Keratinocyte (primary cell): ENCODE measurements at regions not wholly inside any gene's neighbourhood (a gene's known extent, or its start where the extent isn't known, plus 50 kb on each side); places are given as distances from the start of the nearest gene placed in this dataset.

Source experiments
- DNase-seq: peaks from one replicate; pipeline ENCODE4 v3.0.0-alpha.2; 2011; ENCODE audit warnings: low read depth, missing footprints, low spot score
- FAIRE-seq: peaks from 2 replicates; lab custom pipeline; 2011; peaks lifted over from hg19 to GRCh38; lab: Jason Lieb, UNC
- H2AFZ ChIP-seq: 2 replicates; pipeline ENCODE4 v1.6.0; 2012; ENCODE audit warnings: low read length, control low read depth, inconsistent platforms; ENCODE audit not compliant: control insufficient read depth
- H3K27ac ChIP-seq: 2 replicates; pipeline ENCODE4 v1.5.1; 2011; ENCODE audit warnings: low read length; ENCODE audit not compliant: control insufficient read depth, insufficient read depth
- H3K27me3 ChIP-seq: 3 replicates; pipeline ENCODE4 v1.6.0; 2011; ENCODE audit warnings: low read length; ENCODE audit not compliant: control insufficient read depth, insufficient read depth; ENCODE audit errors: extremely low read depth
- H3K36me3 ChIP-seq, 2 experiments: 2 replicates in 1 of 2; 3 replicates in 1 of 2; pipeline ENCODE4 v1.5.1; 2011; ENCODE audit warnings: low read length in 2 of 2, mild to moderate bottlenecking in 1 of 2; ENCODE audit not compliant: control insufficient read depth in 2 of 2, insufficient read depth in 2 of 2; ENCODE audit errors: extremely low read depth in 1 of 2
- H3K4me1 ChIP-seq: 3 replicates; pipeline ENCODE4 v1.5.1; 2011; ENCODE audit warnings: low read length; ENCODE audit not compliant: control insufficient read depth, insufficient read depth; ENCODE audit errors: extremely low read depth
- H3K4me2 ChIP-seq: 3 replicates; pipeline ENCODE4 v1.6.0; 2011; ENCODE audit warnings: low read depth, low read length; ENCODE audit not compliant: control insufficient read depth, insufficient read depth; ENCODE audit errors: extremely low read depth
- H3K4me3 ChIP-seq, 3 experiments: fragments of 200-600 bp in 1 of 3; sonication (generic) in 1 of 3; 2 replicates in 2 of 3; 3 replicates in 1 of 3; pipeline ENCODE4 v1.5.1; 2011 to 2016; ENCODE audit warnings: low read length in 3 of 3, mild to moderate bottlenecking in 3 of 3, control low read depth in 2 of 3, inconsistent platforms in 1 of 3, low read depth in 1 of 3, mixed read lengths in 1 of 3, mixed run types in 1 of 3, moderate library complexity in 1 of 3; ENCODE audit not compliant: control insufficient read depth in 2 of 3, insufficient read depth in 2 of 3; ENCODE audit errors: extremely low read depth in 1 of 3
- H3K79me2 ChIP-seq: 2 replicates; pipeline ENCODE4 v1.6.0; 2012; ENCODE audit warnings: low read length; ENCODE audit not compliant: control insufficient read depth, insufficient read depth
- H3K9ac ChIP-seq: 3 replicates; pipeline ENCODE4 v1.6.0; 2011; ENCODE audit warnings: low read length; ENCODE audit not compliant: control insufficient read depth, insufficient read depth; ENCODE audit errors: extremely low read depth
- H3K9me1 ChIP-seq: 3 replicates; pipeline ENCODE4 v1.6.0; 2011; ENCODE audit warnings: low read length; ENCODE audit not compliant: control insufficient read depth, insufficient read depth; ENCODE audit errors: extremely low read depth
- H3K9me3 ChIP-seq: 2 replicates; pipeline ENCODE4 v1.5.1; 2012; ENCODE audit warnings: low read depth, low read length; ENCODE audit not compliant: control insufficient read depth
- H4K20me1 ChIP-seq: 3 replicates; pipeline ENCODE4 v1.6.0; 2011; ENCODE audit warnings: low read length; ENCODE audit not compliant: control insufficient read depth, insufficient read depth; ENCODE audit errors: extremely low read depth
- CTCF ChIP-seq, 3 experiments: IDR thresholded peaks in 1 of 3; conservative IDR thresholded peaks in 1 of 3; optimal IDR thresholded peaks in 1 of 3; 2 replicates in 2 of 3; 3 replicates in 1 of 3; pipeline versions ENCODE3 to v1.5.1; 2011; ENCODE audit warnings: low read length in 3 of 3, mild to moderate bottlenecking in 3 of 3, moderate library complexity in 2 of 3, control low read depth in 1 of 3, inconsistent platforms in 1 of 3; ENCODE audit not compliant: insufficient read depth in 2 of 3; ENCODE audit errors: extremely low read depth in 1 of 3
- EZH2 ChIP-seq: IDR thresholded peaks from one replicate; pipeline ENCODE4 v1.6.1; 2012; ENCODE audit warnings: inconsistent platforms, mild to moderate bottlenecking, low read length, moderate library complexity
- dilution Hi-C: fragments of 300-500 bp; cut with MboI; formaldehyde crosslinking; loops from one replicate; pipeline ENCODE4 v1.7.0; 2020; ENCODE audit warnings: low sequenced_read_pairs; ENCODE audit not compliant: extremely low pct_ligation_motif_present

- H3K9me1 ChIP-seq, result no peaks in the 10 kb centered on the region
- no peak for FAIRE-seq
- H4K20me1 ChIP-seq, result no peaks in the 10 kb centered on the region
- no peak overlapping the region for H2AFZ ChIP-seq
- DNase-seq, result no peak
- no peak overlapping the region for H3K9ac ChIP-seq
- H3K79me2 ChIP-seq, result no peaks in the 10 kb centered on the region
- H3K4me3 ChIP-seq, result no peak overlapping the region
- TF ChIP-seq EZH2 (no peak), CTCF (optimal IDR thresholded peaks at IDR 0.05 in 1 of 3, IDR thresholded peaks at IDR 0.05 in 1 of 3, conservative IDR thresholded peaks at IDR 0.05 in 1 of 3; ENCODE audit: extremely low read depth in 1 of 3, insufficient read depth in 2 of 3, low read length in 3 of 3) (no peak)
- no peaks in the 10 kb centered on the region for H3K9me3 ChIP-seq
- H3K36me3 ChIP-seq, result no peaks in the 10 kb centered on the region
- peaks cover 10% of the 10 kb centered on the region for H3K27me3 ChIP-seq
- no peaks in the 10 kb centered on the region for H3K4me1 ChIP-seq
- no peak overlapping the region for H3K4me2 ChIP-seq
- no peak overlapping the region for H3K27ac ChIP-seq
- dilution Hi-C loops, result no loop called here
These were observed 56.7 kb upstream of the JCAD start for GRCh38 chr10:30116041-30116491.

- no peak overlapping the region for H3K27ac ChIP-seq
- H3K4me1 ChIP-seq, result no peaks in the 10 kb centered on the region
- no peak overlapping the region for H3K9ac ChIP-seq
- no peak for TF ChIP-seq CTCF (optimal IDR thresholded peaks at IDR 0.05 in 1 of 3, IDR thresholded peaks at IDR 0.05 in 1 of 3, conservative IDR thresholded peaks at IDR 0.05 in 1 of 3; ENCODE audit: extremely low read depth in 1 of 3, insufficient read depth in 2 of 3, low read length in 3 of 3)
- no peaks in the 10 kb centered on the region for H4K20me1 ChIP-seq
- no peaks in the 10 kb centered on the region for H3K79me2 ChIP-seq
- no peak overlapping the region for H2AFZ ChIP-seq
- dilution Hi-C loops, result no loop called here
- no peaks in the 10 kb centered on the region for H3K36me3 ChIP-seq
- H3K4me3 ChIP-seq, result no peak overlapping the region
- FAIRE-seq (no peak), DNase-seq (no peak)
- H3K27me3 ChIP-seq, result peaks cover 10% of the 10 kb centered on the region
- no peaks in the 10 kb centered on the region for H3K9me1 ChIP-seq
- H3K4me2 ChIP-seq, result no peak overlapping the region
- H3K9me3 ChIP-seq, result no peaks in the 10 kb centered on the region
These were observed 56.2 kb upstream of the JCAD start for GRCh38 chr10:30115626-30115940.
